ENCODE measurements at regions not wholly inside any gene's neighbourhood (a gene's known extent, or its start where the extent isn't known, plus 50 kb on each side); places are given as distances from the start of the nearest gene placed in this dataset.

- TF ChIP-seq CREB1 (CRISPR knock-in tag; IDR thresholded peaks at IDR 0.05), result no peak
- TF ChIP-seq CTCF (IDR thresholded peaks at IDR 0.05), result no peak
- no peak for TF ChIP-seq ATF3 (CRISPR knock-in tag; conservative IDR thresholded peaks at IDR 0.05)
- TF ChIP-seq, protein P1, sequence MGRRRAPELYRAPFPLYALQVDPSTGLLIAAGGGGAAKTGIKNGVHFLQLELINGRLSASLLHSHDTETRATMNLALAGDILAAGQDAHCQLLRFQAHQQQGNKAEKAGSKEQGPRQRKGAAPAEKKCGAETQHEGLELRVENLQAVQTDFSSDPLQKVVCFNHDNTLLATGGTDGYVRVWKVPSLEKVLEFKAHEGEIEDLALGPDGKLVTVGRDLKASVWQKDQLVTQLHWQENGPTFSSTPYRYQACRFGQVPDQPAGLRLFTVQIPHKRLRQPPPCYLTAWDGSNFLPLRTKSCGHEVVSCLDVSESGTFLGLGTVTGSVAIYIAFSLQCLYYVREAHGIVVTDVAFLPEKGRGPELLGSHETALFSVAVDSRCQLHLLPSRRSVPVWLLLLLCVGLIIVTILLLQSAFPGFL (CRISPR knock-in tag; IDR thresholded peaks at IDR 0.05; ENCODE audit: borderline replicate concordance), result no peak
- no peak for TF ChIP-seq NFYB (CRISPR knock-in tag; conservative IDR thresholded peaks at IDR 0.05; ENCODE audit: low read depth)
- TF ChIP-seq FOXJ3 (CRISPR knock-in tag; IDR thresholded peaks at IDR 0.05; ENCODE audit: borderline replicate concordance), result no peak
- TF ChIP-seq ZNF423 (CRISPR knock-in tag; IDR thresholded peaks at IDR 0.05), result no peak
- TF ChIP-seq, protein P2, sequence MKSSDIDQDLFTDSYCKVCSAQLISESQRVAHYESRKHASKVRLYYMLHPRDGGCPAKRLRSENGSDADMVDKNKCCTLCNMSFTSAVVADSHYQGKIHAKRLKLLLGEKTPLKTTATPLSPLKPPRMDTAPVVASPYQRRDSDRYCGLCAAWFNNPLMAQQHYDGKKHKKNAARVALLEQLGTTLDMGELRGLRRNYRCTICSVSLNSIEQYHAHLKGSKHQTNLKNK (CRISPR knock-in tag; IDR thresholded peaks at IDR 0.05), result no peak
- TF ChIP-seq MLX (CRISPR knock-in tag; IDR thresholded peaks at IDR 0.05), result no peak
Observed at GRCh38 chr12:127430401-127430800, 836.6 kb upstream of the TMEM132C start.
